ENCODE measurements at regions not wholly inside any gene's neighbourhood (a gene's known extent, or its start where the extent isn't known, plus 50 kb on each side); places are given as distances from the start of the nearest gene placed in this dataset.
A peak's percentile ranks its signal among the peaks of the same experiment; 100 is the strongest.

- H3K27ac ChIP-seq (ENCODE audit: low read length): peak overlapping the region; percentile 44
- POLR2A ChIA-PET (ENCODE audit: unreplicated experiment): no interaction called here
- peak; percentile 82 for ATAC-seq
These were observed 61.7 kb downstream of the UTRN start for GRCh38 chr6:144346719-144347447.

DNA sequence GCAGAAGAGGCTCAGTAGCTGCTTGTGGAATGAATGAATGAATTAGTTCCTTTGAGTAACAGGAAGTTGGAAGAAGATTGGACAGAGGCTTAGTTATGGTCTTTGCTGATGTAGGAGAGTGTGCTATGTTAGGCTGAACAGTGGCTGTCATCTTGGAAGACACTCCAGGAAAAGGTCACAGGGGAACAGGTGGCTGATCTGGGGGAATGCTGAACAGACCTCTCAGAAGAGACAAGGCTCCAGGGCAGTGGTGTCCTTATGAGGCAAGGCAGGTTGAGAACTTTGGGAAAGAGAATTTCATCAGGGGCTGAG is 62.3 kb downstream of the UTRN start:
- peak overlapping the region; percentile 44 for H3K27ac ChIP-seq (ENCODE audit: low read length)
- peaks cover 59% of the 10 kb centered on the region for H3K79me2 ChIP-seq (ENCODE audit: low read length)
- H3K27me3 ChIP-seq (ENCODE audit: low read length): no peaks in the 10 kb centered on the region
- TF ChIP-seq EZH2 (IDR thresholded peaks at IDR 0.05; ENCODE audit: low read length, unreplicated experiment): no peak
- TF ChIP-seq, protein P1, sequence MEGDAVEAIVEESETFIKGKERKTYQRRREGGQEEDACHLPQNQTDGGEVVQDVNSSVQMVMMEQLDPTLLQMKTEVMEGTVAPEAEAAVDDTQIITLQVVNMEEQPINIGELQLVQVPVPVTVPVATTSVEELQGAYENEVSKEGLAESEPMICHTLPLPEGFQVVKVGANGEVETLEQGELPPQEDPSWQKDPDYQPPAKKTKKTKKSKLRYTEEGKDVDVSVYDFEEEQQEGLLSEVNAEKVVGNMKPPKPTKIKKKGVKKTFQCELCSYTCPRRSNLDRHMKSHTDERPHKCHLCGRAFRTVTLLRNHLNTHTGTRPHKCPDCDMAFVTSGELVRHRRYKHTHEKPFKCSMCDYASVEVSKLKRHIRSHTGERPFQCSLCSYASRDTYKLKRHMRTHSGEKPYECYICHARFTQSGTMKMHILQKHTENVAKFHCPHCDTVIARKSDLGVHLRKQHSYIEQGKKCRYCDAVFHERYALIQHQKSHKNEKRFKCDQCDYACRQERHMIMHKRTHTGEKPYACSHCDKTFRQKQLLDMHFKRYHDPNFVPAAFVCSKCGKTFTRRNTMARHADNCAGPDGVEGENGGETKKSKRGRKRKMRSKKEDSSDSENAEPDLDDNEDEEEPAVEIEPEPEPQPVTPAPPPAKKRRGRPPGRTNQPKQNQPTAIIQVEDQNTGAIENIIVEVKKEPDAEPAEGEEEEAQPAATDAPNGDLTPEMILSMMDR (conservative IDR thresholded peaks at IDR 0.05; ENCODE audit: low read depth, low read length): no peak
- no peak for TF ChIP-seq EZH2phosphoT487 (IDR thresholded peaks at IDR 0.05; ENCODE audit: borderline replicate concordance, low read length)
- no peaks in the 10 kb centered on the region for H3K9me3 ChIP-seq (ENCODE audit: low read length)
- H3K4me3 ChIP-seq (ENCODE audit: low read length): no peak overlapping the region
- ATAC-seq (no peak), DNase-seq (no peak)
- intact Hi-C loops (cut with micrococcal nuclease): loop anchor here (10.0 kb wide), 1 partner anchor 67 kb away; no protein-coding TSS in a partner anchor
- H3F3A ChIP-seq (ENCODE audit: low read length, unreplicated experiment): no peaks in the 10 kb centered on the region
- H3K36me3 ChIP-seq (ENCODE audit: low read depth, low read length): no peaks in the 10 kb centered on the region
- no peaks in the 10 kb centered on the region for H3K9me2 ChIP-seq (replicated peaks; ENCODE audit: low read length)
- H4K20me1 ChIP-seq (ENCODE audit: low read length): peaks cover 4% of the 10 kb centered on the region; the same call in 1 of the 2 replicates
- no peak overlapping the region for H3K9ac ChIP-seq (ENCODE audit: low read length)
- CTCF ChIA-PET: no interaction called here
- H3K4me2 ChIP-seq (ENCODE audit: low read length): peak overlapping the region; percentile 44
- BruUV-seq (replicated peaks): no TSS peak
- POLR2A ChIA-PET (ENCODE audit: unreplicated experiment): no interaction called here
- peaks cover 30% of the 10 kb centered on the region for H3K4me1 ChIP-seq (ENCODE audit: insufficient read depth, low read length)
- no peak overlapping the region for H2AFZ ChIP-seq (ENCODE audit: low read length)

More at GRCh38 chr6:144346719-144347447, 61.7 kb downstream of the UTRN start:
- Histone ChIP-seq H3K36me3 (ENCODE audit: low read depth, low read length) (no peaks in the 10 kb centered on the region), H4K20me1 (ENCODE audit: low read length) (peaks cover 4% of the 10 kb centered on the region; the same call in 1 of the 2 replicates), H3K4me3 (ENCODE audit: low read length) (no peak overlapping the region), H3K79me2 (ENCODE audit: low read length) (peaks cover 59% of the 10 kb centered on the region), H3F3A (ENCODE audit: low read length, unreplicated experiment) (no peaks in the 10 kb centered on the region), H3K9me2 (replicated peaks; ENCODE audit: low read length) (no peaks in the 10 kb centered on the region), H3K27me3 (ENCODE audit: low read length) (no peaks in the 10 kb centered on the region), H3K9me3 (ENCODE audit: low read length) (no peaks in the 10 kb centered on the region), H3K4me1 (ENCODE audit: insufficient read depth, low read length) (peaks cover 34% of the 10 kb centered on the region), H2AFZ (ENCODE audit: low read length) (no peak overlapping the region), H3K4me2 (ENCODE audit: low read length) (peak overlapping the region; percentile 44), H3K9ac (ENCODE audit: low read length) (no peak overlapping the region)
- no TSS peak for BruUV-seq (replicated peaks)
- intact Hi-C loops (cut with micrococcal nuclease): loop anchor here (10.0 kb wide), 1 partner anchor 68 kb away; no protein-coding TSS in a partner anchor
- peak; percentile 73 for DNase-seq
- CTCF ChIA-PET: no interaction called here
- TF ChIP-seq EZH2phosphoT487 (IDR thresholded peaks at IDR 0.05; ENCODE audit: borderline replicate concordance, low read length): no peak
- TF ChIP-seq EZH2 (IDR thresholded peaks at IDR 0.05; ENCODE audit: low read length, unreplicated experiment): no peak
- TF ChIP-seq, protein P1 (conservative IDR thresholded peaks at IDR 0.05; ENCODE audit: low read depth, low read length): no peak

GRCh38 chr6:144347933-144348332 is 62.8 kb downstream of the UTRN start:
- H3K4me2 ChIP-seq (ENCODE audit: low read length): no peak overlapping the region
- peaks cover 30% of the 10 kb centered on the region for H3K4me1 ChIP-seq (ENCODE audit: insufficient read depth, low read length)
- H3K9ac ChIP-seq (ENCODE audit: low read length): no peak overlapping the region
- H3K79me2 ChIP-seq (ENCODE audit: low read length): peaks cover 61% of the 10 kb centered on the region
- no peaks in the 10 kb centered on the region for H3K9me2 ChIP-seq (replicated peaks; ENCODE audit: low read length)
- no peak overlapping the region for H3K4me3 ChIP-seq (ENCODE audit: low read length)
- ChIA-PET POLR2A (ENCODE audit: unreplicated experiment) (no interaction called here), CTCF (no interaction called here)
- BruUV-seq (replicated peaks): no TSS peak
- no peak for TF ChIP-seq EZH2 (IDR thresholded peaks at IDR 0.05; ENCODE audit: low read length, unreplicated experiment)
- no peak for TF ChIP-seq EZH2phosphoT487 (IDR thresholded peaks at IDR 0.05; ENCODE audit: borderline replicate concordance, low read length)
- TF ChIP-seq, protein P1 (conservative IDR thresholded peaks at IDR 0.05; ENCODE audit: low read depth, low read length): no peak
- H3K9me3 ChIP-seq (ENCODE audit: low read length): no peaks in the 10 kb centered on the region
- H2AFZ ChIP-seq (ENCODE audit: low read length): no peak overlapping the region
- no peak overlapping the region for H3K27ac ChIP-seq (ENCODE audit: low read length)
- DNase-seq (no peak), ATAC-seq (no peak)
- intact Hi-C loops (cut with micrococcal nuclease): loop anchor here (10.0 kb wide), 1 partner anchor 67 kb away; no protein-coding TSS in a partner anchor
- no peaks in the 10 kb centered on the region for H3K27me3 ChIP-seq (ENCODE audit: low read length)
- H3F3A ChIP-seq (ENCODE audit: low read length, unreplicated experiment): no peaks in the 10 kb centered on the region
- no peaks in the 10 kb centered on the region for H3K36me3 ChIP-seq (ENCODE audit: low read depth, low read length)
- peaks cover 4% of the 10 kb centered on the region; the same call in 1 of the 2 replicates for H4K20me1 ChIP-seq (ENCODE audit: low read length)

Data from PC-3 (cell line).